ENCODE measurements at regions not wholly inside any gene's neighbourhood (a gene's known extent, or its start where the extent isn't known, plus 50 kb on each side); places are given as distances from the start of the nearest gene placed in this dataset.

GRCh38 chr17:72302735-72303134 is 181.9 kb downstream of the SOX9 start:
- no peak for DNase-seq (ENCODE audit: low spot score)

- no peak for DNase-seq (ENCODE audit: low spot score)
Observed at GRCh38 chr17:72303787-72304733, 183.2 kb downstream of the SOX9 start.

DNA sequence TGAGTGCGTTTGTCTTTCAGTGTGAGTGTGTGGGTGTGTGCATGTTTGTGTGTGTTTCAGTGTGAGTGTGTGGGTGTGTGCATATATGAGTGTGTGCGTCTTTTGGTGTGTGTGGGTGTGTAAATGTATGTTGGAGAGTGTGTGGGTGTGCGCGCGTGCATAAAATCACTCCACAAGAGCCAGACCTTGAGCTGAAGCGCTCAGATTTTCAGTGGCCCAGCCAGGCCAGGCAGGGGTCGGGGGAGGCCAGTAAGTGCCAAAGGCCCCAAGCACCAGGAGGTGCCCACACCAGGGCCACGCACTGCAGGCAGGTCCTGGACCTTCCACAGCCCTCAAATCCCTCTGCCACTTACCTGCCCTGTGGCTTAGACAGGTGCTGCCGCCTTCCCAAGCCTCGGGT is 184.0 kb downstream of the SOX9 start:
- DNase-seq (ENCODE audit: low spot score), result no peak

DNA sequence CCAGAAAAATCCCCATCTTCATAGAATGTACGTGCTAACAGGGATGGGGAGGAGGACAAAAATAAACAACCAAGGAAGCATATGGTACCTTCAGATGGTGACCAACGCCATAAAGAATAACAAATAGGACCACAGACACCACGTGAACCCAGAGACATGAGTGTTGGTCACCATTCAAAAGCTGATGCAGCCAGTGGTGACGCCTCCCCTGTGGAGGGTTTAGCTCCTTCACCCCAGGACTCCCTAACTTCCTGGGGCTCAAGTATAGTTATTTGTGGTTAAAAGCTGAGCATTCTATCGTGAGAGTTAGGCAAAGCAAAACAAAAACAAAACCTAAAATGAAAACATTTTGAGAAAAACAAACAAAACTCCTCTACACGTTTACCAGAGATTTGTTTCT is 184.7 kb downstream of the SOX9 start:
- DNase-seq (ENCODE audit: low spot score), result no peak

GRCh38 chr17:72306037-72306436 is 185.2 kb downstream of the SOX9 start:
- no peak for DNase-seq (ENCODE audit: low spot score)

DNA sequence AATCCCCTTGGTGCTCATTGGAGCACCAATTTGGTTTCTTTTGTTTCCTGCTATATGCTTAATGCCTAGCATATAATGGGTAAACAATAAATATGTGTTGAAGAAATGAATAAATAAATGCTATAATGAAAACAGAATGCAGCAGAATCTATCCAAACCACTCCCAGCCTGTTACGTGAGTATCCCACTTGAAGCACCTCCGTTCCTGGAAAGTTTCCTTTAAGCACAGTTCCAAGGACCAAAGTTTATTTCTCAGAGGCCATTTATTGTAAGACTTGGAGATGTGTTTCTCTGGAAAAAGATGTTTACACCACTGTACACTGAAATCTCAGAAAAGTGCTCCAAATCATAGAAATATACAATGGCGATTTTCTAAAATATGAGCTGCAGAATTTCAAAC is 187.0 kb downstream of the SOX9 start:
- DNase-seq (ENCODE audit: low spot score), result no peak

DNA sequence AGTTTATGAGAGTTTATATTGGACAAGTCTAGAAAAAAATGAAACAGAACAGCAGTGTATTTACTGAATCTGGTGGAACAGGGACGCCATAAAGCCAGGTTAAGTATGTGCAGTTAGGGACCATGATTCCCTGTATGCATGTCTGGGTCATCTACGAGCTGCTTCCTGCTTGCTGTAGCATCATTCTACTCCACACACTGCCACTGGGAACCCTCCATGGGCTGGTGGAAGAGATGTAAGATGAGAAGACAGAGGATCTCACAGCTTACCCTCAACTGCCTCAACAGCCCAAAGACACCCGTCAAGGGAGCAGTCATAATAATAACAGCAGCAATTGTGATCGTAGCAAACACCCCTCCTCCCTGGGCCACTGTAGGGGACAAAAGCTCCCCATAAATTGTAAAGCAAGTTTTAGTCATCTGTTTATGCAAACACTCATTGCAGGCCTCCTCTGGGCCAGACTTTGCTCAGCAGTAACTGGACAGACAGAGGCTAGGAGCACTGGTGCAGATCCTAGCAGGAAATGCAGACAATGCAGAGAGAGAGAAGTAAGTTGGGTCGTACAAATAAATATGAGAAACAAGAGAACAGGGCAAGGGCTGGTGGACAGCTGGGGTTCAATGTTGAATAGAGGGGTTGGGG is 188.0 kb downstream of the SOX9 start:
- DNase-seq (ENCODE audit: low spot score), result no peak

DNA sequence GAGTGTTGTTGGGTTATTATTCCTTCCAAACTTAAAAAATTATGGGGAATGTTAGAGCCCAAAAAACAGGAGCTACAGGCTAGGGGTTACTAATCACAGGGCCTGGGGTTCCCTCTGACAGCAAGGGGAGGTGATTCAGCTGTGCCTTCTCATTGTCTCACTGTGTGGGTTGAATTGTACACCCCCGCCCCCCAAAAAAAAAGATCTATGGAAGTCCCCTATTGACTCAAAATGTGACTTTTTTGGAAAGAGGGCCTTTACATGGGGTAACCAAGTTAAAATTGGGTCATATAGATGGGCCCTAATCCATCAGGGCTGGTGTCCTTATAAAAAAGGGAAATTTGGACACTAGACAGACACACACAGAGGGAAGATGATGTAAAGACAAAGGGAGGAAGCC is 190.2 kb downstream of the SOX9 start:
- DNase-seq (ENCODE audit: low spot score), result no peak

GRCh38 chr17:72315122-72315913 is 194.5 kb downstream of the SOX9 start:
- DNase-seq (ENCODE audit: low spot score), result no peak

DNA sequence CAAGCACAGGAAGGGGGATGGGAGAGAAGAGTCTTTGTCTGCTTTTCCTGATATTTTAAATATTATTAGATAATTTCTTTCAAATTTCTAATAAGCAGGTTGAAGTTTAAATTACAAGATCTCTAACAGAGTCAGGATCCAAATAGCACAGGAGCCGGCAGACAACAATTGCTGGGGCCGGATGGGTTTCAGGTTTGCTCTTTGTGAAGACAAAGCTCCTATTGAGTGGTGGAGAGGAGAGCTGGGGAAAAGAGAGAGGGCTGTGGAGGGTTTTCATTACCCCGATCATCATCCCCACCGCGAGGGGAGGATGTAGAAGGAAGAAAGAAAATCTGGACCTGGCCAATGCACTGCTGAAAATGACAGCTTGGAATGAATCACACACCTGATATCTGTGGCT is 197.3 kb downstream of the SOX9 start:
- DNase-seq (ENCODE audit: low spot score), result no peak

- no peak for DNase-seq (ENCODE audit: low spot score)
Observed at GRCh38 chr17:72321896-72322295, 201.1 kb downstream of the SOX9 start.

DNA sequence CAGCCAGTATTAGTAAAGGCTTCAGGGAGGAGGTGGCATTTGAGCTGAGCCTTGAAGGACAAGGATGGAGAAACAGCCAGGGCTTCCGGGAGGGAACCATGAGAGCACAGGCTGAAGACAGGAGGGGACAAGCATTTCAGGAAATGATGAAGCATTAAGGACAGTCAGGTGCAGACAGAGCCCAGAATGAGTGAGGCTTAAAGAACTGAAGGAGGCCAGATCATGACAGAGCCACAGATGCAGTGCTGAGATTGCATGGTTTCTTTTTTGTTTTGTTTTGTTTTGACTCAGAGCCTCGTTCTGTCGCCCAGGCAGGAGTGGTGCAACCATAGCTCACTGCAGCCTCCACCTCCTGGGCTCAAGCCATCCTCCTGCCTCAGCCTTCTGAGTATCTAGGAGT is 211.5 kb downstream of the SOX9 start:
- DNase-seq (ENCODE audit: low spot score), result no peak

GRCh38 chr17:72333570-72333969 is 212.8 kb downstream of the SOX9 start:
- no peak for DNase-seq (ENCODE audit: low spot score)

GRCh38 chr17:72334205-72334604 is 213.4 kb downstream of the SOX9 start:
- no peak for DNase-seq (ENCODE audit: low spot score)

DNA sequence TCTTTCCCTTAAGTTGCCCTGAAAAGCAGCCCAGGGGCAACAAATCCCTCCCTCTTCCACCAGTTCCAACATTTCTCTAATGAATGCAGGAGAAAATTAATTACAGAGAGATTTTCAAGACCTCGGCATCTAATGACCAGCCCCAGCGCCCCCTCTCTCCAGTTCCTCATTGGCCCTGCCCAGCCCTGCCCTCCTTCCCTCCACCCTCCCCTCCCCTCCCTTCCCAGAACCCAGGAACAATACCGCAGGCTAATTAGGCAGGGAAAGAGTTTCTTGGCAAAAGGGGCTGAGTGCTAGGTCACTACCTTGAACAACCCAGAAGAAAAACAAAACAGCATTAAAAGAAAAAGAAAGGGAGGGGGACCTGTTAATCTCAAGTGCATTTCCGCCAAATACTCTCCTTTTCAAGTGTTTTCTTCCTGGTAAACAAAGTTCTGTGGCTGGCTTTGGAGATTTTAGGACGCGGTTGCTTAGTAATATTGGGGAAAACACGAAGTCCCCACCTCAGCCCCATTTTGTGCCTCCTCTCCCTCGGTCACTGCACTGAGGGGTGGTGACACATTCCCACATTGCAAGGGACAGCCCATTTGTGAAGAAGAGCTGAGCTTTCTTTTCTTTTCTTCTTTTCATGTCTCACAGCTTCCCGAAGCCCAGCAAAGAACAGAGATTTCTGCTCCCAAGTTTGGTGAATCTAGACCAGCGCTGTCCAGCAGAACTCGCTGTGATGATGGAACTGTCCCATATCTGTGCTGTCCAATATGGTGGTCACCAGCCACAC is 215.4 kb downstream of the SOX9 start:
- no peak for DNase-seq (ENCODE audit: low spot score)

- DNase-seq (ENCODE audit: low spot score), result no peak
Observed at GRCh38 chr17:72336804-72337070, 215.9 kb downstream of the SOX9 start.

DNA sequence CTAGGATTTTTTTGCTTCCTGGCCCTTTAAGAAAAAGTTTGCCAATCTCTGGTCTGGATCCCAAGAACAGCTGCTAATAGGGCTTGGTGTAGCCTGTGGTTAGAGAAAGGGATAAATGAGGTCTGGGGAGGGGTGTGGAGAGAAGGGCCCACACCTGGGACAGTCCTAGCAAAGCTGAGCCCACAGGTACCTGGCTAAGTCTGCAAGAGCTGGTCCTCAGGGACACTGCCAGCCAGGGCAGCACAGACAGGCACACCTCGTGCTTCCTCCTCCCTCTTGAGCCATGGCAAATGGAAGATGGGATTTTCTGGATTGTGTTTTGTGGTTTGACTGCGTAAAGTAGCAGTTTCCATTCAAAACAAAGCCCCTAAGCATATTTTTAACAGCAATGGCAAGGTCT is 217.5 kb downstream of the SOX9 start:
- DNase-seq (ENCODE audit: low spot score), result no peak

DNA sequence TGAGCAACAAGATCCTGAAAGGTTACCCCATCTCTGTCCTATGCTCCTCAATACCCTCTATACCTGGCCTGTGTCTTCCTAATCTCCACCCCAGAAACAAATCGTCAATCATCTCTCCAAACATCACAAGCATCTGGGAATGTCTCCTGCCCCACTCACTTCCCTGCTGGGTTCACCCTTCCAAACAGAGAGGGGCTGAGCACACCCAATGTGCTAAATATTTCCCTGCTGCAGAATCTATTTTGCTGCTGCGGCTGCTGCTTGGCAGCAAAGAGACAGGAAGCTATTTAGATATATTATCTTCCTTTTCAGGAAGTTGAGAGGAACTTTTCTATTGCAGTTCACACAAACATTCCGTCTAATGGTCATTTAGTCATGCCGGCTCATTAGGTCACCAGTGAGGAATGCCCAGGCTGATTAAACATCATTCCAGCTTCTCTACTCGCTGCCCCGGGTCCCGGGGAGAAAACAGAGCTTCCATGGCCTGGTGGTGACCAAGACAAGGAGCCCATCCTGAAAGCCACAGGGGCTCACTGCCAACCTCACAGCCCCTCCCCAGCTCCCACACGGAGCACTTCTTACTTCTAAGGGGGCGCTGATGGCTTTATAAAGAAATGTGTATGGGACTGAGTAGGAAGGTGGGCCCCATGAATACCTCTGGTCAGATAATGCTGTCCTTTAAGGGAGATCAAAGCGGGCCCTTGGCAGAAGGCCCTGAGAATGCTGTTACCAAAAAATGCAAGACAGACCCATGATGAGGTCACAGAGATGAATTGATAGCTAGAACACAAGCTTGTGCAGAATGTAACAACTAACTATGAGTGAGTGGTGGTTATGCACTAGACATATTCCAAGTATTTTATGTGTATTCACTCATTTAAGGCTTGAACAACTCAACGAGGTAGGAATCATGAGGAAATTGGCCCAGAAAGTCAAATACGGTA is 218.3 kb downstream of the SOX9 start:
- DNase-seq (ENCODE audit: low spot score), result no peak

GRCh38 chr17:72340836-72341235 is 220.0 kb downstream of the SOX9 start:
- no peak for DNase-seq (ENCODE audit: low spot score)

- DNase-seq (ENCODE audit: low spot score), result no peak
Observed at GRCh38 chr17:72342061-72342460, 221.2 kb downstream of the SOX9 start.
